ENCODE measurements at regions not wholly inside any gene's neighbourhood (a gene's known extent, or its start where the extent isn't known, plus 50 kb on each side); places are given as distances from the start of the nearest gene placed in this dataset.

GRCh38 chr2:38155015-38155414, 79.1 kb upstream of the CYP1B1 start:
- DNase-seq (ENCODE audit: extremely low spot score) = no peak
- intact Hi-C loops (cut with DNase I) = no loop called here
- H3K4me3 ChIP-seq = no peak overlapping the region
- H3K4me1 ChIP-seq = peaks cover 0 to 24% (median 21%) of the 10 kb centered on the region in 4 donors
- no peak overlapping the region for H3K27ac ChIP-seq (replicated peaks in 1 of 4)
- no peaks in the 10 kb centered on the region for H3K36me3 ChIP-seq
- H3K27me3 ChIP-seq = no peaks in the 10 kb centered on the region
- no peaks in the 10 kb centered on the region for H3K9me3 ChIP-seq
- 91% methylated on average over 3 of the region's 3 CpGs for WGBS
- TF ChIP-seq POLR2AphosphoS5 (IDR thresholded peaks at IDR 0.05) = no peak
- TF ChIP-seq, protein P1, sequence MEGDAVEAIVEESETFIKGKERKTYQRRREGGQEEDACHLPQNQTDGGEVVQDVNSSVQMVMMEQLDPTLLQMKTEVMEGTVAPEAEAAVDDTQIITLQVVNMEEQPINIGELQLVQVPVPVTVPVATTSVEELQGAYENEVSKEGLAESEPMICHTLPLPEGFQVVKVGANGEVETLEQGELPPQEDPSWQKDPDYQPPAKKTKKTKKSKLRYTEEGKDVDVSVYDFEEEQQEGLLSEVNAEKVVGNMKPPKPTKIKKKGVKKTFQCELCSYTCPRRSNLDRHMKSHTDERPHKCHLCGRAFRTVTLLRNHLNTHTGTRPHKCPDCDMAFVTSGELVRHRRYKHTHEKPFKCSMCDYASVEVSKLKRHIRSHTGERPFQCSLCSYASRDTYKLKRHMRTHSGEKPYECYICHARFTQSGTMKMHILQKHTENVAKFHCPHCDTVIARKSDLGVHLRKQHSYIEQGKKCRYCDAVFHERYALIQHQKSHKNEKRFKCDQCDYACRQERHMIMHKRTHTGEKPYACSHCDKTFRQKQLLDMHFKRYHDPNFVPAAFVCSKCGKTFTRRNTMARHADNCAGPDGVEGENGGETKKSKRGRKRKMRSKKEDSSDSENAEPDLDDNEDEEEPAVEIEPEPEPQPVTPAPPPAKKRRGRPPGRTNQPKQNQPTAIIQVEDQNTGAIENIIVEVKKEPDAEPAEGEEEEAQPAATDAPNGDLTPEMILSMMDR (IDR thresholded peaks at IDR 0.05) = no peak
- no peak for TF ChIP-seq POLR2A (IDR thresholded peaks at IDR 0.05; ENCODE audit: low read depth)
- TF ChIP-seq EP300 (IDR thresholded peaks at IDR 0.05) = no peak

DNA sequence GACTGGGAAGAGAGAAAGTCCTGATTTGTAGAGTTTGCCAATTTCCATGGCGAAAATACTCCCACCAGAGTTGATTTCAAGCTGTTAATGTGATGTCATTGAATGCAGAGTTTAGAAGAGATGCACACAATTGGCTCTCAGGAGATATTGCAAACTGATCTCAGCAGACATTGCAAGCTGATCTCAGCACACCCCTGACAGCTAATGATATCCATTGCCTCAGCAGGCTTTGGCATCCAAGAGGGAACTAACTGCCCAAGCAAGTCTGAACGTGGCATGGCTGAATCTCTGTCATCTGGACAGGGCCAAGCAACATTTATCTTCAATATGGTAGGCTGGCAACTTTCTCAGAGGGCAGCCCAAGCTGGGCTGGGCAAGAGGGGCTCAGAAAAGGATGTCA, 78.4 kb upstream of the CYP1B1 start:
- intact Hi-C loops (cut with DNase I) = no loop called here
- 71% methylated on average over 2 of the region's 2 CpGs for WGBS
- TF ChIP-seq, protein P1 (IDR thresholded peaks at IDR 0.05) = no peak
- TF ChIP-seq POLR2A (IDR thresholded peaks at IDR 0.05; ENCODE audit: low read depth) = no peak
- Histone ChIP-seq H3K27ac (replicated peaks in 1 of 4) (no peak overlapping the region), H3K4me3 (no peak overlapping the region), H3K27me3 (no peaks in the 10 kb centered on the region), H3K4me1 (peaks cover 0 to 18% (median 16%) of the 10 kb centered on the region in 4 donors), H3K36me3 (no peaks in the 10 kb centered on the region), H3K9me3 (no peaks in the 10 kb centered on the region)
- no peak for DNase-seq (ENCODE audit: extremely low spot score)

- H3K36me3 ChIP-seq = no peaks in the 10 kb centered on the region
- no peaks in the 10 kb centered on the region for H3K9me3 ChIP-seq
- WGBS = 82% methylated on average over 6 of the region's 6 CpGs
- no peak for TF ChIP-seq POLR2AphosphoS5 (IDR thresholded peaks at IDR 0.05)
- no peak for TF ChIP-seq EP300 (IDR thresholded peaks at IDR 0.05)
- TF ChIP-seq, protein P1 (IDR thresholded peaks at IDR 0.05) = no peak
- no peak for TF ChIP-seq POLR2A (IDR thresholded peaks at IDR 0.05; ENCODE audit: low read depth)
- peaks cover 0 to 13% (median 12%) of the 10 kb centered on the region in 4 donors for H3K4me1 ChIP-seq
- no peak overlapping the region for H3K4me3 ChIP-seq
- no peak overlapping the region for H3K27ac ChIP-seq (replicated peaks in 1 of 4)
- DNase-seq (ENCODE audit: extremely low spot score) = no peak
- intact Hi-C loops (cut with DNase I) = no loop called here
- H3K27me3 ChIP-seq = no peaks in the 10 kb centered on the region
These were observed 77.7 kb upstream of the CYP1B1 start for GRCh38 chr2:38153476-38154135.

DNA sequence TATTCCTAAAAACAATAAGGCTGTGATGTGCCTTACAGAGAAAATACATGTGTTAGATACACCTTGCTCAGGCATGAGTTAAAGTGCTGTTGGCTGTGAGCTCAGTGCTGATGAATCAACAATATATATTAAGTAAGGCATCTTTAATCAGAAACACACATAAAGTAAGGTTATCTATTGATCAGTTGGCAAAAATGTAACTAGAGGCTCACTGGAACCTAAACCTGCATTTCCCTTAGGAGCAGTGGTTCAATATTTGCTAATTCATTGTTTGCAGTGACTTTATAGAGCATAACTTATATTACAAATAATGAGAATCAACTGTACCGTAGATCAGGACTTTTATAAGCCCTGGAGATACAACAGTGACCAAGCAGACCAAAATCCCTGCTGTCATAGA, 77.0 kb upstream of the CYP1B1 start:
- 94% methylated on average over 1 of the region's 1 CpG for WGBS
- no peaks in the 10 kb centered on the region for H3K27me3 ChIP-seq

More for the DNA sequence above, 77.0 kb upstream of the CYP1B1 start:
- intact Hi-C loops (cut with DNase I) = no loop called here
- TF ChIP-seq POLR2AphosphoS5 (IDR thresholded peaks at IDR 0.05) = no peak
- TF ChIP-seq, protein P1 (IDR thresholded peaks at IDR 0.05) = no peak
- TF ChIP-seq EP300 (IDR thresholded peaks at IDR 0.05) = no peak
- TF ChIP-seq POLR2A (IDR thresholded peaks at IDR 0.05; ENCODE audit: low read depth) = no peak
- H3K4me1 ChIP-seq = peaks cover 0 to 13% (median 8%) of the 10 kb centered on the region in 4 donors
- no peaks in the 10 kb centered on the region for H3K36me3 ChIP-seq
- DNase-seq (ENCODE audit: extremely low spot score) = no peak
- no peak overlapping the region for H3K4me3 ChIP-seq
- no peak overlapping the region for H3K27ac ChIP-seq (replicated peaks in 1 of 4)
- H3K9me3 ChIP-seq = no peaks in the 10 kb centered on the region
